ENCODE measurements at regions not wholly inside any gene's neighbourhood (a gene's known extent, or its start where the extent isn't known, plus 50 kb on each side); places are given as distances from the start of the nearest gene placed in this dataset.

DNA sequence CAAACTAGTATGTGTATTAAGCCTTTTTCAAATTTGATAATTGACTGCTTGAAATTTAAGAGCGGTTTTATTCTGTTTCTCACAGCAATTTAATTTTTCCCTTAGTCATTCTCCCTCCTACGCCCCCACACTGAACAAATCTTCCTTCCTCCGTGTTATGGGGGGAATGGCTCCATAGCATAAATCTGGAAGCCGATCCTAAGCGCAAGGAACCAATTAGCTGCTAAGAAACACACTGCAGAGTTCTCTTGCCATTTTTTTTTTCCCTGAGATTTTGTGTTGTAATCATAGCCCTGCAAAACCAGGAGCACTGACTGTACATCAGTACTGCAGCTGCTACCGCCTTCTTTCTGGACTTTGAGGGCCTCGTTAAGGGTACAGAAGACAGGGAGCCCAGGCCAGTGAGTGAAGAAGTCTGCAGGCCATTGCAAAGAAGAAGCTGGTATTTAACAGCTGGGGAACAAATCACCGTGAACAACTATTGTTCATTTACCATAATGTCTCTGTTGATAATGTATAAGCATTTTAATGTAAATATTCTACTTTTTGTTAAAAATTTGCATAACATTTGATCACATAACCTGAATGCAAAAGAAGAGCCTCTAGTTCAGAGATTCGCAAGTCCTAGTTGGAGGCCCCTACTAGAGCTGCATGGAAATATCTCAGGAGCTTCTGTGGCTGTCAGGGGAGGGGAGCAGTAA lies 264.0 kb downstream of the LRATD1 start:
- TF ChIP-seq YY1 (IDR thresholded peaks at IDR 0.05; ENCODE audit: low read depth) (no peak), NFIC (IDR thresholded peaks at IDR 0.05) (no peak), EP300 (IDR thresholded peaks at IDR 0.05; ENCODE audit: borderline replicate concordance) (no peak), CREB1 (IDR thresholded peaks at IDR 0.05; ENCODE audit: low read depth) (no peak), RAD21 (IDR thresholded peaks at IDR 0.05; ENCODE audit: low read depth) (no peak), TCF12 (IDR thresholded peaks at IDR 0.05; ENCODE audit: low read depth) (no peak), CEBPB (IDR thresholded peaks at IDR 0.05) (no peak), TAF1 (IDR thresholded peaks at IDR 0.05; ENCODE audit: low read depth) (no peak), EGR1 (IDR thresholded peaks at IDR 0.05) (no peak)
- TF ChIP-seq, protein P1, sequence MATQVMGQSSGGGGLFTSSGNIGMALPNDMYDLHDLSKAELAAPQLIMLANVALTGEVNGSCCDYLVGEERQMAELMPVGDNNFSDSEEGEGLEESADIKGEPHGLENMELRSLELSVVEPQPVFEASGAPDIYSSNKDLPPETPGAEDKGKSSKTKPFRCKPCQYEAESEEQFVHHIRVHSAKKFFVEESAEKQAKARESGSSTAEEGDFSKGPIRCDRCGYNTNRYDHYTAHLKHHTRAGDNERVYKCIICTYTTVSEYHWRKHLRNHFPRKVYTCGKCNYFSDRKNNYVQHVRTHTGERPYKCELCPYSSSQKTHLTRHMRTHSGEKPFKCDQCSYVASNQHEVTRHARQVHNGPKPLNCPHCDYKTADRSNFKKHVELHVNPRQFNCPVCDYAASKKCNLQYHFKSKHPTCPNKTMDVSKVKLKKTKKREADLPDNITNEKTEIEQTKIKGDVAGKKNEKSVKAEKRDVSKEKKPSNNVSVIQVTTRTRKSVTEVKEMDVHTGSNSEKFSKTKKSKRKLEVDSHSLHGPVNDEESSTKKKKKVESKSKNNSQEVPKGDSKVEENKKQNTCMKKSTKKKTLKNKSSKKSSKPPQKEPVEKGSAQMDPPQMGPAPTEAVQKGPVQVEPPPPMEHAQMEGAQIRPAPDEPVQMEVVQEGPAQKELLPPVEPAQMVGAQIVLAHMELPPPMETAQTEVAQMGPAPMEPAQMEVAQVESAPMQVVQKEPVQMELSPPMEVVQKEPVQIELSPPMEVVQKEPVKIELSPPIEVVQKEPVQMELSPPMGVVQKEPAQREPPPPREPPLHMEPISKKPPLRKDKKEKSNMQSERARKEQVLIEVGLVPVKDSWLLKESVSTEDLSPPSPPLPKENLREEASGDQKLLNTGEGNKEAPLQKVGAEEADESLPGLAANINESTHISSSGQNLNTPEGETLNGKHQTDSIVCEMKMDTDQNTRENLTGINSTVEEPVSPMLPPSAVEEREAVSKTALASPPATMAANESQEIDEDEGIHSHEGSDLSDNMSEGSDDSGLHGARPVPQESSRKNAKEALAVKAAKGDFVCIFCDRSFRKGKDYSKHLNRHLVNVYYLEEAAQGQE (IDR thresholded peaks at IDR 0.05; ENCODE audit: low read depth), result no peak
- TF ChIP-seq, protein P2, sequence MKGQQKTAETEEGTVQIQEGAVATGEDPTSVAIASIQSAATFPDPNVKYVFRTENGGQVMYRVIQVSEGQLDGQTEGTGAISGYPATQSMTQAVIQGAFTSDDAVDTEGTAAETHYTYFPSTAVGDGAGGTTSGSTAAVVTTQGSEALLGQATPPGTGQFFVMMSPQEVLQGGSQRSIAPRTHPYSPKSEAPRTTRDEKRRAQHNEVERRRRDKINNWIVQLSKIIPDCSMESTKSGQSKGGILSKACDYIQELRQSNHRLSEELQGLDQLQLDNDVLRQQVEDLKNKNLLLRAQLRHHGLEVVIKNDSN (IDR thresholded peaks at IDR 0.05), result no peak
- TF ChIP-seq, protein P3, sequence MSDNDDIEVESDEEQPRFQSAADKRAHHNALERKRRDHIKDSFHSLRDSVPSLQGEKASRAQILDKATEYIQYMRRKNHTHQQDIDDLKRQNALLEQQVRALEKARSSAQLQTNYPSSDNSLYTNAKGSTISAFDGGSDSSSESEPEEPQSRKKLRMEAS (IDR thresholded peaks at IDR 0.05), result no peak
